ENCODE measurements at regions not wholly inside any gene's neighbourhood (a gene's known extent, or its start where the extent isn't known, plus 50 kb on each side); places are given as distances from the start of the nearest gene placed in this dataset.

GRCh38 chr4:126834854-126835253, 797.9 kb upstream of the INTU start:
- Histone ChIP-seq H3K4me1 (replicated peaks in 1 of 2) (no peaks in the 10 kb centered on the region), H3K9me3 (replicated peaks in 1 of 3) (no peaks in the 10 kb centered on the region), H3K27me3 (no peaks in the 10 kb centered on the region), H3K36me3 (replicated peaks in 1 of 2) (no peaks in the 10 kb centered on the region), H3K4me3 (no peak overlapping the region), H3K27ac (no peak overlapping the region)
- no peak for DNase-seq
- TF ChIP-seq CTCF (IDR thresholded peaks at IDR 0.05) (no peak), POLR2A (IDR thresholded peaks at IDR 0.05) (no peak)
- intact Hi-C loops (cut with DNase I), result no loop called here

GRCh38 chr4:126838941-126839679, 793.6 kb upstream of the INTU start:
- Histone ChIP-seq H3K27ac (no peak overlapping the region), H3K4me3 (no peak overlapping the region), H3K27me3 (no peaks in the 10 kb centered on the region), H3K36me3 (replicated peaks in 1 of 2) (no peaks in the 10 kb centered on the region), H3K9me3 (replicated peaks in 1 of 3) (no peaks in the 10 kb centered on the region), H3K4me1 (replicated peaks in 1 of 2) (no peaks in the 10 kb centered on the region)
- WGBS, 4 donors, result 65 to 72% (median 68%) methylated on average over 3 of the region's 3 CpGs
- TF ChIP-seq POLR2A (IDR thresholded peaks at IDR 0.05), result no peak
- no peak for TF ChIP-seq CTCF (IDR thresholded peaks at IDR 0.05)
- intact Hi-C loops (cut with DNase I), result no loop called here
- DNase-seq, result no peak

DNA sequence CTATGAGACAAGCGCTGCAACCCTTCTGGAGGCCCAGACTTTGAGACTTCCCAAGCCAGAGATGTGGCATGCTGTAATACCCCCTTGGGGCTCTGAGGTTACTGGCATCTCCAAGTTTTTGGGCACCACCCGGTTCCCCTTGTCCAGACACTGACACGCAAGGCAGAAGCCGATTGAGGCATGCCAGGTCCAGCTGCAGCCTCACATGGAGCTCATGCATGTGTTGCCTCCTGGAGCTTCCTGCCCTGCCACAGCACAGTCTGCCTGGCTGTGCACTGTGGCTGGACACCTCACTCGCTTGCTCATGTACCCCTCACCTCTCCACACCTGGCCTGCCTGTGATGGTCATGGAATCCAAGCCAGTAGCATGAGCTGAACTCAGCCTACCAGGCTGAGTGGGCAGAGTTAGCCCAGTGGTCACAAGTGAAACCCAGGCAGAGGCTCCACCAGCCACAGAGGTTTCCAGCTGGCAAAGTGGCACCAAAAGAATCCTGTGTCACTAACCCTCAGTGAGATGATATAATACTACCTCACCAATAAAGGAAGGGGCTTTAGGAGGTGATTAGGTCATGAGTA, 789.2 kb upstream of the INTU start:
- intact Hi-C loops (cut with DNase I), result no loop called here
- H3K27ac ChIP-seq, result no peak overlapping the region

GRCh38 chr4:126850286-126850685, 782.5 kb upstream of the INTU start:
- Histone ChIP-seq H3K4me3 (no peak overlapping the region), H3K27ac (no peak overlapping the region), H3K9me3 (replicated peaks in 1 of 3) (peaks cover 0 to 4% (median 0%) of the 10 kb centered on the region in 3 donors), H3K27me3 (no peaks in the 10 kb centered on the region), H3K36me3 (replicated peaks in 1 of 2) (no peaks in the 10 kb centered on the region), H3K4me1 (replicated peaks in 1 of 2) (no peaks in the 10 kb centered on the region)
- no peak for DNase-seq
- intact Hi-C loops (cut with DNase I), result no loop called here
- 27 to 40% (median 34%) methylated on average over 1 of the region's 1 CpG for WGBS, 4 donors
- TF ChIP-seq POLR2A (IDR thresholded peaks at IDR 0.05) (no peak), CTCF (IDR thresholded peaks at IDR 0.05) (no peak)

More for the DNA sequence above, 789.2 kb upstream of the INTU start:
- 83 to 100% (median 88%) methylated on average over 2 to 5 of the region's 5 CpGs for WGBS, 4 donors
- Histone ChIP-seq H3K36me3 (replicated peaks in 1 of 2) (no peaks in the 10 kb centered on the region), H3K4me3 (no peak overlapping the region), H3K27me3 (no peaks in the 10 kb centered on the region), H3K4me1 (replicated peaks in 1 of 2) (no peaks in the 10 kb centered on the region), H3K9me3 (replicated peaks in 1 of 3) (peaks cover 0 to under 1% (median 0%) of the 10 kb centered on the region in 3 donors)
- DNase-seq, result no peak
- TF ChIP-seq POLR2A (IDR thresholded peaks at IDR 0.05), result no peak

DNA sequence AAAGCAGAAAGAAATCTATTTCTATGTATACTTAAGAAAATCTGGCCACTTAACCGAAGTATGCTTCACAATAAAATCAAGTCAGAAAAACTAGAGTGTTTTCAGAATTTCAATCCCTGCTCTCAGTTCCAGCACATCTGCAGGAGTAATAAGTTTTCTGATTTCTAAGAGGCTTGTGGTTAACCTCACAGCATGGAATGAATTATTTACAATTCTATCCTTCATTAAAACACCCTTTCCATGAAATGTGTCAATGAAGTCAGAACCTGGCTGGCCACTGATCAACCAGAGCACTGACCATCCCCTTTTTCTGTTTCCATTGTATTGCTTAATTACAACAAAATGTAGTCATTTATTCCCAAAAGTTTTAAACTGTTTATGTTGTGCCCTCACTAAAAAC, 781.4 kb upstream of the INTU start:
- Histone ChIP-seq H3K4me3 (no peak overlapping the region), H3K9me3 (replicated peaks in 1 of 3) (peaks cover 0 to 4% (median 0%) of the 10 kb centered on the region in 3 donors), H3K4me1 (replicated peaks in 1 of 2) (no peaks in the 10 kb centered on the region), H3K27ac (no peak overlapping the region), H3K27me3 (no peaks in the 10 kb centered on the region), H3K36me3 (replicated peaks in 1 of 2) (no peaks in the 10 kb centered on the region)
- no peak for TF ChIP-seq POLR2A (IDR thresholded peaks at IDR 0.05)
- TF ChIP-seq CTCF (IDR thresholded peaks at IDR 0.05), result no peak
- DNase-seq, result no peak
- intact Hi-C loops (cut with DNase I), result no loop called here
- 88 to 93% (median 91%) methylated on average over 1 of the region's 1 CpG for WGBS, 4 donors
